KBM-7 (cell line): ENCODE measurements at regions not wholly inside any gene's neighbourhood (a gene's known extent, or its start where the extent isn't known, plus 50 kb on each side); places are given as distances from the start of the nearest gene placed in this dataset.
"Not testable (repeated sequence)": the region's sequence is repeated elsewhere in the genome, so short reads cannot be mapped to it uniquely, and the experiment has no call there.

Experiments
- DNase-seq: peaks from one replicate; pipeline ENCODE4 v3.0.0-alpha.2; 2015
- in situ Hi-C: fragments of 300-500 bp; cut with MboI; formaldehyde crosslinking; loops from 2 replicates; pipeline ENCODE4 v1.14.3; 2020; ENCODE audit warnings: low sequenced_read_pairs, low pct_unique_long_range_greater_than_20kb, mixed read lengths

GRCh38 chr1:146883190-146883589 lies 54.9 kb upstream of the NBPF12 start:
- in situ Hi-C loops, result not testable (repeated sequence)

GRCh38 chr1:146881096-146881495 lies 57.0 kb upstream of the NBPF12 start:
- in situ Hi-C loops, DNase-seq: not testable (repeated sequence)

More at GRCh38 chr1:146883190-146883589, 54.9 kb upstream of the NBPF12 start:
- not testable (repeated sequence) for DNase-seq

- DNase-seq, in situ Hi-C loops: not testable (repeated sequence)
Measured at GRCh38 chr1:146863799-146864319, 74.3 kb upstream of the NBPF12 start.

- in situ Hi-C loops, DNase-seq: not testable (repeated sequence)
Measured at GRCh38 chr1:146853147-146853546, 85.0 kb upstream of the NBPF12 start.

GRCh38 chr1:146850352-146850889 lies 87.7 kb upstream of the NBPF12 start:
- DNase-seq, in situ Hi-C loops: not testable (repeated sequence)

- in situ Hi-C loops, result not testable (repeated sequence)
Measured at GRCh38 chr1:146838725-146839124, 99.4 kb upstream of the NBPF12 start.

GRCh38 chr1:146826957-146827356 lies 111.2 kb upstream of the NBPF12 start:
- in situ Hi-C loops, DNase-seq: not testable (repeated sequence)

More at GRCh38 chr1:146838725-146839124, 99.4 kb upstream of the NBPF12 start:
- not testable (repeated sequence) for DNase-seq

- in situ Hi-C loops, DNase-seq: not testable (repeated sequence)
Measured at GRCh38 chr1:146794236-146794635, 143.9 kb upstream of the NBPF12 start.

GRCh38 chr1:146792725-146793124 lies 145.4 kb upstream of the NBPF12 start:
- DNase-seq, in situ Hi-C loops: not testable (repeated sequence)

GRCh38 chr1:146784212-146784940 lies 153.7 kb upstream of the NBPF12 start:
- DNase-seq, in situ Hi-C loops: not testable (repeated sequence)

GRCh38 chr1:146781235-146781634 lies 156.9 kb upstream of the NBPF12 start:
- DNase-seq, in situ Hi-C loops: not testable (repeated sequence)

- DNase-seq, in situ Hi-C loops: not testable (repeated sequence)
Measured at GRCh38 chr1:146777826-146778602, 160.1 kb upstream of the NBPF12 start.

- in situ Hi-C loops, DNase-seq: not testable (repeated sequence)
Measured at GRCh38 chr1:146774988-146775387, 163.1 kb upstream of the NBPF12 start.

GRCh38 chr1:146774271-146774670 lies 163.9 kb upstream of the NBPF12 start:
- in situ Hi-C loops, result not testable (repeated sequence)

GRCh38 chr1:146771409-146771808 lies 166.7 kb upstream of the NBPF12 start:
- in situ Hi-C loops, DNase-seq: not testable (repeated sequence)

More at GRCh38 chr1:146774271-146774670, 163.9 kb upstream of the NBPF12 start:
- DNase-seq, result not testable (repeated sequence)

GRCh38 chr1:146770998-146771397 lies 167.1 kb upstream of the NBPF12 start:
- in situ Hi-C loops, result not testable (repeated sequence)

GRCh38 chr1:146763234-146763633 lies 174.9 kb upstream of the NBPF12 start:
- in situ Hi-C loops, DNase-seq: not testable (repeated sequence)

More at GRCh38 chr1:146770998-146771397, 167.1 kb upstream of the NBPF12 start:
- not testable (repeated sequence) for DNase-seq

- DNase-seq, in situ Hi-C loops: not testable (repeated sequence)
Measured at GRCh38 chr1:146756858-146757257, 181.3 kb upstream of the NBPF12 start.

GRCh38 chr1:146748686-146749085 lies 189.4 kb upstream of the NBPF12 start:
- in situ Hi-C loops, DNase-seq: not testable (repeated sequence)
